WTC11 (cell line): ENCODE measurements at regions not wholly inside any gene's neighbourhood (a gene's known extent, or its start where the extent isn't known, plus 50 kb on each side); places are given as distances from the start of the nearest gene placed in this dataset.
"Not testable (repeated sequence)": the region's sequence is repeated elsewhere in the genome, so short reads cannot be mapped to it uniquely, and the experiment has no call there.

Source experiments
- CREB1 ChIP-seq: sonication (generic); formaldehyde crosslinking; IDR thresholded peaks from 2 replicates; pipeline ENCODE4 v1.8.0; 2023; ENCODE audit warnings: mild to moderate bottlenecking, missing genetic modification reagents
- ETV6 ChIP-seq: sonication (generic); formaldehyde crosslinking; IDR thresholded peaks from 2 replicates; pipeline ENCODE4 v1.8.1; 2022; ENCODE audit warnings: mild to moderate bottlenecking, missing genetic modification reagents
- FOXK1 ChIP-seq: sonication (generic); formaldehyde crosslinking; IDR thresholded peaks from 2 replicates; pipeline ENCODE4 v1.8.0; 2022; ENCODE audit warnings: mild to moderate bottlenecking, moderate library complexity, missing genetic modification reagents
- HMGA2 ChIP-seq: fragments of 250-450 bp; sonication (Bioruptor Pico); IDR thresholded peaks from 2 replicates; pipeline ENCODE4 v1.4.0; 2021; ENCODE audit warnings: mild to moderate bottlenecking, moderate library complexity
- HMGXB4 ChIP-seq: sonication (generic); formaldehyde crosslinking; IDR thresholded peaks from 2 replicates; pipeline ENCODE4 v1.8.1; 2023; ENCODE audit warnings: mild to moderate bottlenecking, moderate library complexity, missing genetic modification reagents
- TEAD4 ChIP-seq: sonication (generic); formaldehyde crosslinking; IDR thresholded peaks from 2 replicates; pipeline ENCODE4 v1.8.0; 2022; ENCODE audit warnings: mild to moderate bottlenecking, missing genetic modification reagents
- USF1 ChIP-seq: sonication (generic); formaldehyde crosslinking; IDR thresholded peaks from 2 replicates; pipeline ENCODE4 v1.8.0; 2022; ENCODE audit warnings: mild to moderate bottlenecking, missing genetic modification reagents
- ZNF121 ChIP-seq: sonication (generic); formaldehyde crosslinking; IDR thresholded peaks from 2 replicates; pipeline ENCODE4 v1.8.0; 2023; ENCODE audit warnings: missing genetic modification reagents
- ZNF232 ChIP-seq: sonication (generic); formaldehyde crosslinking; IDR thresholded peaks from 2 replicates; pipeline ENCODE4 v1.8.0; 2022; ENCODE audit warnings: mild to moderate bottlenecking, missing genetic modification reagents
- ZNF281 ChIP-seq: sonication (generic); formaldehyde crosslinking; IDR thresholded peaks from 2 replicates; pipeline ENCODE4 v1.8.0; 2023; ENCODE audit warnings: mild to moderate bottlenecking, missing genetic modification reagents
- ZNF396 ChIP-seq: fragments of 250-450 bp; sonication (Bioruptor Pico); IDR thresholded peaks from 2 replicates; pipeline ENCODE4 v1.8.0; 2021; ENCODE audit warnings: mild to moderate bottlenecking, moderate library complexity, borderline replicate concordance
- TF ChIP-seq, protein P1 (sequence below): fragments of 200-600 bp; IDR thresholded peaks from 2 replicates; pipeline ENCODE4 v1.8.0; 2022; ENCODE audit warnings: antibody characterized with exemption
- TF ChIP-seq, protein P2 (sequence below): sonication (generic); formaldehyde crosslinking; conservative IDR thresholded peaks from 2 replicates; pipeline ENCODE4 v1.8.1; 2022; ENCODE audit warnings: mild to moderate bottlenecking, missing genetic modification reagents

GRCh38 chr1:166684669-166685068 is 154.6 kb upstream of the POGK start:
- TF ChIP-seq, protein P1, sequence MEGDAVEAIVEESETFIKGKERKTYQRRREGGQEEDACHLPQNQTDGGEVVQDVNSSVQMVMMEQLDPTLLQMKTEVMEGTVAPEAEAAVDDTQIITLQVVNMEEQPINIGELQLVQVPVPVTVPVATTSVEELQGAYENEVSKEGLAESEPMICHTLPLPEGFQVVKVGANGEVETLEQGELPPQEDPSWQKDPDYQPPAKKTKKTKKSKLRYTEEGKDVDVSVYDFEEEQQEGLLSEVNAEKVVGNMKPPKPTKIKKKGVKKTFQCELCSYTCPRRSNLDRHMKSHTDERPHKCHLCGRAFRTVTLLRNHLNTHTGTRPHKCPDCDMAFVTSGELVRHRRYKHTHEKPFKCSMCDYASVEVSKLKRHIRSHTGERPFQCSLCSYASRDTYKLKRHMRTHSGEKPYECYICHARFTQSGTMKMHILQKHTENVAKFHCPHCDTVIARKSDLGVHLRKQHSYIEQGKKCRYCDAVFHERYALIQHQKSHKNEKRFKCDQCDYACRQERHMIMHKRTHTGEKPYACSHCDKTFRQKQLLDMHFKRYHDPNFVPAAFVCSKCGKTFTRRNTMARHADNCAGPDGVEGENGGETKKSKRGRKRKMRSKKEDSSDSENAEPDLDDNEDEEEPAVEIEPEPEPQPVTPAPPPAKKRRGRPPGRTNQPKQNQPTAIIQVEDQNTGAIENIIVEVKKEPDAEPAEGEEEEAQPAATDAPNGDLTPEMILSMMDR: not testable (repeated sequence)
- not testable (repeated sequence) for TF ChIP-seq ZNF281 (CRISPR knock-in tag); TEAD4 (CRISPR knock-in tag); ETV6 (CRISPR knock-in tag); USF1 (CRISPR knock-in tag); FOXK1 (CRISPR knock-in tag); ZNF121; HMGXB4 (CRISPR knock-in tag); HMGA2 (CRISPR knock-in tag); CREB1 (CRISPR knock-in tag); ZNF396 (CRISPR knock-in tag); ZNF232 (CRISPR knock-in tag)
- TF ChIP-seq, protein P2, sequence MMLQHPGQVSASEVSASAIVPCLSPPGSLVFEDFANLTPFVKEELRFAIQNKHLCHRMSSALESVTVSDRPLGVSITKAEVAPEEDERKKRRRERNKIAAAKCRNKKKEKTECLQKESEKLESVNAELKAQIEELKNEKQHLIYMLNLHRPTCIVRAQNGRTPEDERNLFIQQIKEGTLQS (CRISPR knock-in tag): not testable (repeated sequence)
